Activated gamma-delta T cell treated with Interleukin-2 at 50 U/mL for 16 hours (primary cell): ENCODE measurements at regions not wholly inside any gene's neighbourhood (a gene's known extent, or its start where the extent isn't known, plus 50 kb on each side); places are given as distances from the start of the nearest gene placed in this dataset.
"Not testable (repeated sequence)": the region's sequence is repeated elsewhere in the genome, so short reads cannot be mapped to it uniquely, and the experiment has no call there.

Experiments used
- DNase-seq: peaks from one replicate; pipeline ENCODE4 v3.0.0-alpha.2; 2020

GRCh38 chrX:73940893-73941470 is 88.5 kb upstream of the XIST start:
- DNase-seq: no peak

- not testable (repeated sequence) for DNase-seq
These were observed 85.3 kb upstream of the XIST start for GRCh38 chrX:73937843-73938242.

GRCh38 chrX:73932522-73932921 is 80.0 kb upstream of the XIST start:
- DNase-seq: no peak

- no peak for DNase-seq
These were observed 77.8 kb upstream of the XIST start for GRCh38 chrX:73930300-73930699.

GRCh38 chrX:73922856-73923455 is 70.4 kb upstream of the XIST start:
- no peak for DNase-seq

GRCh38 chrX:73916931-73917667 is 64.6 kb upstream of the XIST start:
- no peak for DNase-seq

- DNase-seq: no peak
These were observed 64.0 kb upstream of the XIST start for GRCh38 chrX:73916489-73916888.

GRCh38 chrX:73914792-73915191 is 62.3 kb upstream of the XIST start:
- not testable (repeated sequence) for DNase-seq

- DNase-seq: no peak
These were observed 61.1 kb upstream of the XIST start for GRCh38 chrX:73913580-73913979.

- not testable (repeated sequence) for DNase-seq
These were observed 59.4 kb upstream of the XIST start for GRCh38 chrX:73911946-73912345.

GRCh38 chrX:73905749-73906374 is 53.3 kb upstream of the XIST start:
- not testable (repeated sequence) for DNase-seq

- DNase-seq: no peak
These were observed 51.4 kb upstream of the XIST start for GRCh38 chrX:73903941-73904340.
